HCT116 (cell line): ENCODE measurements at regions not wholly inside any gene's neighbourhood (a gene's known extent, or its start where the extent isn't known, plus 50 kb on each side); places are given as distances from the start of the nearest gene placed in this dataset.

Experiments used
- ATAC-seq: fragments of 200-7000 bp; cut with Tn5 transposase; 2 replicates; pipeline ENCODE4 v1.9.1; 2020; ENCODE audit warnings: mild to moderate bottlenecking, moderate library complexity
- BruUV-seq: library from RNA; stranded (reverse); fragments of 400-500 nt; replicated peaks from 2 replicates; lab custom pipeline; 2021; lab: Mats Ljungman, UMichigan
- CTCF ChIA-PET: fragments of 300-600 bp; sonication (Branson Sonifier 250); formaldehyde crosslinking; loops from one replicate; lab custom pipeline; 2021; ENCODE audit warnings: antibody characterized with exemption; lab: Charles Lee
- POLR2A ChIA-PET: fragments of 300-600, 350-600 bp; sonication (Branson Sonifier 250); formaldehyde crosslinking; loops from one replicate; lab custom pipeline; 2021; ENCODE audit warnings: antibody characterized with exemption; lab: Charles Lee
- RAD21 ChIA-PET, 2 experiments: fragments of 300-600 bp; sonication (Branson Sonifier 250); formaldehyde crosslinking; loops; one replicate each; lab custom pipeline; 2023; ENCODE audit warnings: low total read pairs in 2 of 2; ENCODE audit not compliant: uncharacterized antibody in 2 of 2, unreplicated experiment in 2 of 2, low non-redundant PET in 1 of 2; lab: Charles Lee
- DNase-seq: peaks from one replicate; pipeline ENCODE4 v3.0.0-alpha.2; 2010; ENCODE audit warnings: low read depth, low spot score
- H2AFZ ChIP-seq: fragments of 200-600 bp; shearing (Covaris generic), sonication (generic); 2 replicates; pipeline ENCODE4 v1.6.1; 2017; ENCODE audit warnings: low read depth, mixed run types, mixed read lengths, antibody characterized with exemption, low read length; ENCODE audit not compliant: poor library complexity, severe bottlenecking
- H3K27ac ChIP-seq: 2 replicates; pipeline ENCODE4 v1.5.1; 2012; ENCODE audit warnings: low read depth, low read length
- H3K27me3 ChIP-seq: fragments of 200-600 bp; sonication (generic); 2 replicates; pipeline ENCODE4 v1.6.1; 2016; ENCODE audit warnings: mixed run types, low read length, mixed read lengths; ENCODE audit not compliant: insufficient read depth
- H3K36me3 ChIP-seq, 2 experiments: fragments of 200-500 bp in 1 of 2; fragments of 200-600 bp in 1 of 2; sonication (Bioruptor generic) in 1 of 2; sonication (generic) in 1 of 2; 2 replicates each; pipeline versions ENCODE4 v1.5.1 to v1.6.1; 2014 to 2016; ENCODE audit warnings: low read length in 2 of 2, inconsistent platforms in 1 of 2, mixed read lengths in 1 of 2, mixed run types in 1 of 2; ENCODE audit not compliant: insufficient read depth in 2 of 2, control insufficient read depth in 1 of 2
- H3K4me1 ChIP-seq, 2 experiments: fragments of 200-600 bp in 1 of 2; sonication (generic) in 1 of 2; 2 replicates each; pipeline versions ENCODE4 v1.5.1 to v1.6.1; 2012 to 2017; ENCODE audit warnings: low read length in 2 of 2, inconsistent platforms in 1 of 2, mild to moderate bottlenecking in 1 of 2, mixed read lengths in 1 of 2, mixed run types in 1 of 2, moderate library complexity in 1 of 2; ENCODE audit not compliant: insufficient read depth in 2 of 2, control insufficient read depth in 1 of 2
- H3K4me2 ChIP-seq: fragments of 200-600 bp; sonication (generic); 2 replicates; pipeline ENCODE4 v1.6.1; 2017; ENCODE audit warnings: mixed run types, low read length, mixed read lengths
- H3K4me3 ChIP-seq, 2 experiments: fragments of 200-600 bp in 1 of 2; sonication (generic) in 1 of 2; replicated peaks in 1 of 2; 2 replicates each; pipeline ENCODE4 v1.5.1; 2011 to 2016; ENCODE audit warnings: low read length in 2 of 2, control low read depth in 1 of 2, low read depth in 1 of 2, mild to moderate bottlenecking in 1 of 2, mixed read lengths in 1 of 2, mixed run types in 1 of 2
- H3K79me2 ChIP-seq: fragments of 200-600 bp; sonication (generic); 2 replicates; pipeline ENCODE4 v1.6.1; 2017; ENCODE audit warnings: mild to moderate bottlenecking, mixed run types, low read length, moderate library complexity, mixed read lengths; ENCODE audit not compliant: insufficient read depth
- H3K9ac ChIP-seq: fragments of 200-600 bp; sonication (generic); 2 replicates; pipeline ENCODE4 v1.6.1; 2016; ENCODE audit warnings: low read length, mixed read lengths
- H3K9me2 ChIP-seq: fragments of 200-600 bp; sonication (generic), shearing (Covaris generic); 2 replicates; pipeline ENCODE4 v1.6.1; 2017; ENCODE audit warnings: mixed run types, mild to moderate bottlenecking, moderate library complexity; ENCODE audit not compliant: insufficient read depth
- H3K9me3 ChIP-seq, 2 experiments: fragments of 200-500 bp in 1 of 2; fragments of 200-600 bp in 1 of 2; sonication (Bioruptor generic) in 1 of 2; sonication (generic) in 1 of 2; 2 replicates each; pipeline ENCODE4 v1.6.1; 2014 to 2017; ENCODE audit warnings: low read length in 2 of 2, mixed read lengths in 2 of 2, inconsistent platforms in 1 of 2, low read depth in 1 of 2, mild to moderate bottlenecking in 1 of 2, mixed run types in 1 of 2, moderate library complexity in 1 of 2; ENCODE audit not compliant: control insufficient read depth in 1 of 2, insufficient read depth in 1 of 2
- H4K20me1 ChIP-seq: fragments of 200-600 bp; sonication (generic), shearing (Covaris generic); 2 replicates; pipeline ENCODE4 v1.6.1; 2017; ENCODE audit warnings: mixed run types, mild to moderate bottlenecking, moderate library complexity; ENCODE audit not compliant: insufficient read depth
- ATF3 ChIP-seq: IDR thresholded peaks from 2 replicates; pipeline ENCODE4 v1.6.1; 2012
- CBX3 ChIP-seq: IDR thresholded peaks from 2 replicates; pipeline ENCODE4 v1.6.1; 2012; ENCODE audit warnings: low read depth
- CEBPB ChIP-seq: IDR thresholded peaks from 2 replicates; pipeline ENCODE4 v1.6.1; 2012; ENCODE audit warnings: low read depth
- CTCF ChIP-seq, 3 experiments: fragments of 200-600 bp in 1 of 3; sonication (generic) in 1 of 3; IDR thresholded peaks in 2 of 3; conservative IDR thresholded peaks in 1 of 3; 2 replicates each; pipeline ENCODE4 v1.5.1; 2012 to 2017; ENCODE audit warnings: low read depth in 2 of 3, low read length in 2 of 3, antibody characterized with exemption in 1 of 3, borderline replicate concordance in 1 of 3, control low read depth in 1 of 3, mild to moderate bottlenecking in 1 of 3, mixed read lengths in 1 of 3, mixed run types in 1 of 3, moderate library complexity in 1 of 3; ENCODE audit not compliant: insufficient read depth in 1 of 3
- EGR1 ChIP-seq: IDR thresholded peaks from 2 replicates; pipeline ENCODE4 v1.6.1; 2012; ENCODE audit warnings: low read depth
- ELF1 ChIP-seq: IDR thresholded peaks from 2 replicates; pipeline ENCODE4 v1.6.1; 2012; ENCODE audit warnings: low read depth, borderline replicate concordance
- EZH2 ChIP-seq: fragments of 200-600 bp; sonication (generic); IDR thresholded peaks from 2 replicates; pipeline ENCODE4 v1.6.1; 2017; ENCODE audit warnings: antibody characterized with exemption, mixed run types
- JUND ChIP-seq: IDR thresholded peaks from 2 replicates; pipeline ENCODE4 v1.6.1; 2012
- MAX ChIP-seq: IDR thresholded peaks from 2 replicates; pipeline ENCODE4 v1.6.1; 2012
- POLR2A ChIP-seq: IDR thresholded peaks from 2 replicates; pipeline ENCODE4 v1.7.0; 2011; ENCODE audit warnings: borderline replicate concordance; ENCODE audit not compliant: insufficient read depth, insufficient read length; ENCODE audit errors: extremely low read depth
- POLR2AphosphoS5 ChIP-seq: IDR thresholded peaks from 2 replicates; pipeline ENCODE4 v1.6.1; 2011; ENCODE audit warnings: mild to moderate bottlenecking, low read depth, low read length, moderate library complexity
- RAD21 ChIP-seq: IDR thresholded peaks from 2 replicates; pipeline ENCODE4 v1.6.1; 2012; ENCODE audit warnings: low read depth, mild to moderate bottlenecking
- REST ChIP-seq: IDR thresholded peaks from 2 replicates; pipeline ENCODE4 v1.6.1; 2012; ENCODE audit warnings: low read depth
- SIN3A ChIP-seq: IDR thresholded peaks from 2 replicates; pipeline ENCODE4 v1.6.1; 2012; ENCODE audit warnings: low read depth
- SP1 ChIP-seq: IDR thresholded peaks from 2 replicates; pipeline ENCODE4 v1.6.1; 2012; ENCODE audit warnings: low read depth
- YY1 ChIP-seq: IDR thresholded peaks from 2 replicates; pipeline ENCODE4 v1.6.1; 2011; ENCODE audit warnings: low read length, low read depth, moderate library complexity, mild to moderate bottlenecking; ENCODE audit not compliant: insufficient replicate concordance; ENCODE audit errors: extremely low read depth
- ZBTB33 ChIP-seq: IDR thresholded peaks from 2 replicates; pipeline ENCODE4 v1.6.1; 2011; ENCODE audit warnings: mild to moderate bottlenecking, low read length, moderate library complexity; ENCODE audit not compliant: insufficient replicate concordance; ENCODE audit errors: extremely low read depth
- intact Hi-C: fragments of 100-400 bp; cut with micrococcal nuclease; formaldehyde crosslinking; loops from 2 replicates; pipeline ENCODE4 v1.10.0; 2022

- ATAC-seq: no peak
- H3K4me1 ChIP-seq: no peaks in the 10 kb centered on the region
- DNase-seq: no peak
- no peak overlapping the region for H3K27ac ChIP-seq
- TF ChIP-seq POLR2AphosphoS5 (no peak), CBX3 (no peak), CEBPB (no peak), RAD21 (no peak), ELF1 (no peak), POLR2A (no peak), ATF3 (no peak), EZH2 (no peak), JUND (no peak), REST (no peak), CTCF (IDR thresholded peaks at IDR 0.05 in 2 of 3, conservative IDR thresholded peaks at IDR 0.05 in 1 of 3; ENCODE audit: borderline replicate concordance in 1 of 3, insufficient read depth in 1 of 3, low read depth in 2 of 3, low read length in 2 of 3) (no peak), EGR1 (no peak), SIN3A (no peak), SP1 (no peak), YY1 (no peak), ZBTB33 (no peak), MAX (no peak)
- no peaks in the 10 kb centered on the region for H4K20me1 ChIP-seq
- no peak overlapping the region for H3K4me3 ChIP-seq
- no TSS peak for BruUV-seq
- H3K4me2 ChIP-seq: no peak overlapping the region
- H3K27me3 ChIP-seq: no peaks in the 10 kb centered on the region
- CTCF ChIA-PET: no interaction called here
- POLR2A ChIA-PET: no interaction called here
- no peak overlapping the region for H2AFZ ChIP-seq
- H3K9me2 ChIP-seq: no peaks in the 10 kb centered on the region
- peaks cover 0 to 5% of the 10 kb centered on the region in 2 experiments; a peak in 3 of 4 replicates for H3K9me3 ChIP-seq
- no peak overlapping the region for H3K9ac ChIP-seq
- RAD21 ChIA-PET: no interaction called here
- intact Hi-C loops: no loop called here
- H3K79me2 ChIP-seq: no peaks in the 10 kb centered on the region
- no peaks in the 10 kb centered on the region for H3K36me3 ChIP-seq
These were observed 515.9 kb downstream of the GBE1 start for GRCh38 chr3:81245501-81245900.
